ENCODE measurements at regions not wholly inside any gene's neighbourhood (a gene's known extent, or its start where the extent isn't known, plus 50 kb on each side); places are given as distances from the start of the nearest gene placed in this dataset.

- TF ChIP-seq CTCF (conservative IDR thresholded peaks at IDR 0.05; ENCODE audit: low read length) (no peak), EZH2phosphoT487 (IDR thresholded peaks at IDR 0.05; ENCODE audit: borderline replicate concordance) (no peak)
Observed at GRCh38 chr13:99909097-99909835, 62.3 kb downstream of the ZIC5 start.

Data from Loucy (cell line).